Glutamatergic neuron (in vitro differentiated cells): ENCODE measurements at regions not wholly inside any gene's neighbourhood (a gene's known extent, or its start where the extent isn't known, plus 50 kb on each side); places are given as distances from the start of the nearest gene placed in this dataset.

Experiments used
- DNase-seq: peaks from one replicate; pipeline ENCODE4 v3.0.0; 2022
- H3K27ac Mint-ChIP-seq: one replicate; pipeline ENCODE4 v1.8.0; 2020; ENCODE audit warnings: mild to moderate bottlenecking, mixed read lengths, inconsistent platforms; ENCODE audit not compliant: unreplicated experiment
- H3K27me3 Mint-ChIP-seq: one replicate; pipeline ENCODE4 v1.8.0; 2020; ENCODE audit warnings: mild to moderate bottlenecking, moderate library complexity, mixed read lengths, inconsistent platforms; ENCODE audit not compliant: unreplicated experiment
- H3K36me3 Mint-ChIP-seq: one replicate; pipeline ENCODE4 v1.8.0; 2020; ENCODE audit warnings: mild to moderate bottlenecking, mixed read lengths, inconsistent platforms; ENCODE audit not compliant: unreplicated experiment
- H3K4me1 Mint-ChIP-seq: one replicate; pipeline ENCODE4 v1.8.0; 2020; ENCODE audit warnings: mild to moderate bottlenecking, low read depth, mixed read lengths, inconsistent platforms; ENCODE audit not compliant: unreplicated experiment
- H3K4me3 Mint-ChIP-seq: one replicate; pipeline ENCODE4 v1.8.0; 2020; ENCODE audit warnings: mild to moderate bottlenecking, mixed read lengths, inconsistent platforms; ENCODE audit not compliant: unreplicated experiment
- H3K9me3 Mint-ChIP-seq: one replicate; pipeline ENCODE4 v1.8.0; 2020; ENCODE audit warnings: mild to moderate bottlenecking, moderate library complexity, mixed read lengths, inconsistent platforms; ENCODE audit not compliant: unreplicated experiment
- CTCF ChIP-seq: fragments of 200-600 bp; sonication (generic); IDR thresholded peaks from one replicate; pipeline ENCODE4 v1.5.0; 2021; ENCODE audit not compliant: partially characterized antibody, unreplicated experiment

- DNase-seq: no peak
- Mint-ChIP-seq H3K4me3 (peak overlapping the region; percentile 99), H3K27me3 (peaks cover 3% of the 10 kb centered on the region), H3K9me3 (peaks cover 16% of the 10 kb centered on the region), H3K36me3 (peaks cover 10% of the 10 kb centered on the region), H3K4me1 (peaks cover 10% of the 10 kb centered on the region), H3K27ac (peak overlapping the region; percentile 100)
- no peak for TF ChIP-seq CTCF
These were observed 61.1 kb downstream of the FAM217A start for GRCh38 chr6:4017834-4018170.

- Mint-ChIP-seq H3K4me3 (peak overlapping the region; percentile 99), H3K4me1 (peaks cover 12% of the 10 kb centered on the region), H3K27me3 (peaks cover 3% of the 10 kb centered on the region), H3K36me3 (peaks cover 4% of the 10 kb centered on the region), H3K9me3 (peaks cover 16% of the 10 kb centered on the region), H3K27ac (peak overlapping the region; percentile 100)
- peak; percentile 98 for DNase-seq
- no peak for TF ChIP-seq CTCF
These were observed 60.6 kb downstream of the FAM217A start for GRCh38 chr6:4018171-4018923.
